CD4-positive, alpha-beta memory T cell (primary cell): ENCODE measurements at regions not wholly inside any gene's neighbourhood (a gene's known extent, or its start where the extent isn't known, plus 50 kb on each side); places are given as distances from the start of the nearest gene placed in this dataset.

Experiments
- CTCF ChIA-PET: fragments of 350-600 bp; sonication (Branson Sonifier 250); formaldehyde crosslinking; loops from one replicate; lab custom pipeline; 2021; ENCODE audit warnings: inconsistent platforms; ENCODE audit not compliant: partially characterized antibody; lab: Charles Lee
- POLR2A ChIA-PET: fragments of 350-600 bp; sonication (Branson Sonifier 250); formaldehyde crosslinking; loops from one replicate; lab custom pipeline; 2021; ENCODE audit not compliant: partially characterized antibody; lab: Charles Lee
- DNase-seq, 5 donors: peaks; one replicate each; pipeline versions ENCODE4 v3.0.0 to v3.0.0-alpha.2; 2020 to 2022; ENCODE audit warnings: mixed read lengths in 1 of 5
- H3K27ac ChIP-seq: one replicate; pipeline ENCODE4 v1.7.0; 2013; ENCODE audit warnings: low read depth, low read length
- H3K27me3 ChIP-seq: 2 replicates; pipeline ENCODE4 v1.7.0; 2013; ENCODE audit warnings: mild to moderate bottlenecking, low read length, moderate library complexity; ENCODE audit not compliant: insufficient read depth
- H3K36me3 ChIP-seq: 2 replicates; pipeline ENCODE4 v1.7.0; 2013; ENCODE audit warnings: mild to moderate bottlenecking, low read length, moderate library complexity; ENCODE audit not compliant: insufficient read depth
- H3K4me1 ChIP-seq: 2 replicates; pipeline ENCODE4 v1.7.0; 2013; ENCODE audit warnings: mild to moderate bottlenecking, low read length, moderate library complexity; ENCODE audit not compliant: insufficient read depth
- H3K4me3 ChIP-seq, 2 donors: one replicate each; pipeline ENCODE4 v1.7.0; 2013; ENCODE audit warnings: low read length in 2 of 2, mild to moderate bottlenecking in 1 of 2
- H3K9me3 ChIP-seq, 2 donors: one replicate each; pipeline ENCODE4 v1.7.0; 2013; ENCODE audit warnings: low read length in 2 of 2, control low read depth in 1 of 2; ENCODE audit not compliant: control insufficient read depth in 1 of 2
- H3K27ac Mint-ChIP-seq, 7 donors: one replicate each; pipeline ENCODE4 v1.8.0; 2020 to 2021; ENCODE audit warnings: mixed read lengths in 7 of 7, mild to moderate bottlenecking in 6 of 7, inconsistent platforms in 3 of 7, moderate library complexity in 3 of 7
- H3K27me3 Mint-ChIP-seq, 2 donors: one replicate each; pipeline ENCODE4 v1.8.0; 2020 to 2021; ENCODE audit warnings: mixed read lengths in 2 of 2
- H3K36me3 Mint-ChIP-seq, 2 donors: one replicate each; pipeline ENCODE4 v1.8.0; 2020 to 2021; ENCODE audit warnings: mixed read lengths in 2 of 2, inconsistent platforms in 1 of 2, mild to moderate bottlenecking in 1 of 2
- H3K4me1 Mint-ChIP-seq, 4 donors: one replicate each; pipeline ENCODE4 v1.8.0; 2020 to 2021; ENCODE audit warnings: mixed read lengths in 4 of 4, mild to moderate bottlenecking in 1 of 4
- H3K4me3 Mint-ChIP-seq, 8 donors: one replicate each; pipeline ENCODE4 v1.8.0; 2020 to 2021; ENCODE audit warnings: mixed read lengths in 8 of 8, mild to moderate bottlenecking in 7 of 8, moderate library complexity in 6 of 8, inconsistent platforms in 3 of 8
- H3K9me3 Mint-ChIP-seq, 8 donors: one replicate each; pipeline ENCODE4 v1.8.0; 2020 to 2021; ENCODE audit warnings: mixed read lengths in 8 of 8, mild to moderate bottlenecking in 5 of 8, inconsistent platforms in 3 of 8, moderate library complexity in 1 of 8
- intact Hi-C: fragments of 100-400 bp; cut with micrococcal nuclease; formaldehyde crosslinking; loops from one replicate; pipeline ENCODE4 v1.15.1; 2023

DNA sequence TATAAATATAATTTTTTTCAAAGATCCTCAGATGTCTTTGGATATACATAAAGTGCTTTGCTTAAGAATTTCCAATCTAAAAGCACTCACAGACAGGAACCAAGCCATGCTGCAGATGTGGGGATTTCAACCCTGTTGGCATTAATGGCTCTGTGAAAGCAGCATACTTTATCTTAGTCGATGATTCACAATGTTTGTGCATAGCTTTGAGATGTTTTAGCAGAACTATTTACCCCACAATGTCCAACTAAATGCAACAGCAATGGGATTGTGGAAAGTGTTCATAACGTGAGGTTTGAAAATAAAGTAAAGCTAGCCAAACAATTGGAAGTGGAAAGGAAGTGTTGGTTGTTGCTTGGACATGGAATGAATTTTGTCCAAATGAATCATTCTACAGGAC, 371.4 kb downstream of the SOX2 start:
- no peaks in the 10 kb centered on the region for H3K4me1 Mint-ChIP-seq
- peaks cover 0 to 2% (median 0%) of the 10 kb centered on the region in 8 donors for H3K9me3 Mint-ChIP-seq
- no peak overlapping the region for H3K4me3 Mint-ChIP-seq
- no peaks in the 10 kb centered on the region for H3K36me3 Mint-ChIP-seq
- Histone ChIP-seq H3K9me3 (no peaks in the 10 kb centered on the region), H3K27me3 (no peaks in the 10 kb centered on the region), H3K4me3 (no peak overlapping the region), H3K4me1 (no peaks in the 10 kb centered on the region), H3K27ac (no peak overlapping the region), H3K36me3 (no peaks in the 10 kb centered on the region)
- no peaks in the 10 kb centered on the region for H3K27me3 Mint-ChIP-seq
- H3K27ac Mint-ChIP-seq: no peak overlapping the region
- CTCF ChIA-PET: no interaction called here
- no peak for DNase-seq
- intact Hi-C loops: no loop called here
- POLR2A ChIA-PET: no interaction called here

DNA sequence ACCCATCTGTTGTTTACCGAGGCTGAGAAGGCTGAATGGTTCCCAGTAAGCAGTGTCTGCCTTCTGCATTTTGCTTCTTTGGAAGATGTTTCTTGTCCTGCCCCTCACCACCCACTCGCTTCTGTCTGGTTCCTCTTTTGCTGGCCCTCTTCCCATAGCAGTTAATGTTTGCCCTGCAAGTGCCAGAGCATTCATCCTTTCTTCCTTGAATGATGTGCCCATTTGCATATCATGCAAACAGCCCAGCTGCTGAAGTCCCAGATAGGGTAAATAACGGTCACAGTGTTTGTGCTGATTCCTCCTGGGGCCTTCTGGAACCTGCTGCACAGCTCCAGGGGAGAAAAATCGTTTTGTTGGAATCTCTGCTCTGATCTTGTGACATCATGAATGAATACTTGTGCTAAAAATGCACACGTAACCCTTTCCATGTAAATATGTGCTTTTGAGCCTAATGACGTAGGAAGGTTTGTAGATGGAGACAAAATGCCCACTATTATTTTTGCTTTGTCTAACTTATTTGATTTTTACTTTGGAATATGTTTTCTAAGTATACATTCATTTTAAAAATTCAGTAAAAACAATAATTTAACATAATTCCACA, 381.0 kb downstream of the SOX2 start:
- ChIA-PET POLR2A (no interaction called here), CTCF (no interaction called here)
- H3K27ac ChIP-seq: no peak overlapping the region
- H3K4me3 ChIP-seq: no peak overlapping the region
- H3K4me1 ChIP-seq: no peaks in the 10 kb centered on the region
- H3K27me3 ChIP-seq: no peaks in the 10 kb centered on the region
- no peaks in the 10 kb centered on the region for H3K36me3 ChIP-seq
- intact Hi-C loops: no loop called here
- H3K27me3 Mint-ChIP-seq: no peaks in the 10 kb centered on the region
- H3K4me1 Mint-ChIP-seq: no peaks in the 10 kb centered on the region
- H3K36me3 Mint-ChIP-seq: no peaks in the 10 kb centered on the region
- H3K4me3 Mint-ChIP-seq: no peak overlapping the region
- H3K9me3 Mint-ChIP-seq: peaks cover 0 to 5% (median 1%) of the 10 kb centered on the region in 8 donors
- H3K9me3 ChIP-seq: no peaks in the 10 kb centered on the region
- H3K27ac Mint-ChIP-seq: no peak overlapping the region
- no peak for DNase-seq

DNA sequence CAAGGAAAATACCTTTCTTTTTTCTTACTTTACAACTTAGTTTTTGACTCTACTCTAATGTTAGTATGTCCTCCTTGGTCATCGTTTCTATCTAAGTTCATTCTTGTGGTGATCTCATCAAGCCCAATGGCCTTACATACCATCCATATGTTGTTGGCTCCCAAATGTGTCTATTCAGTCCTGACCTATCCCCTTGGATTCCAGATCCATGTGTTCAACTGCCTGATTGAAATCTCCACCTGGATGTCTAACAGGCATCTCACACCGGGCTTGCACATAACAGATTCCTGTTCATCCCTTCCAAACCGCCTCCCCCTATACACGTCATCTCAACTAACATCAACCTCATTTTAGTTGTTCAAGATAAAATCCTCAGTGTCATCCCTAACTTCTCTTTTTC, 382.6 kb downstream of the SOX2 start:
- Histone ChIP-seq H3K4me1 (no peaks in the 10 kb centered on the region), H3K4me3 (no peak overlapping the region), H3K36me3 (no peaks in the 10 kb centered on the region), H3K27ac (no peak overlapping the region), H3K9me3 (no peaks in the 10 kb centered on the region), H3K27me3 (no peaks in the 10 kb centered on the region)
- H3K36me3 Mint-ChIP-seq: no peaks in the 10 kb centered on the region
- no peak overlapping the region for H3K4me3 Mint-ChIP-seq
- H3K9me3 Mint-ChIP-seq: peaks cover 0 to 5% (median 0%) of the 10 kb centered on the region in 8 donors
- H3K4me1 Mint-ChIP-seq: no peaks in the 10 kb centered on the region
- POLR2A ChIA-PET: no interaction called here
- H3K27me3 Mint-ChIP-seq: no peaks in the 10 kb centered on the region
- CTCF ChIA-PET: no interaction called here
- no peak for DNase-seq
- no peak overlapping the region for H3K27ac Mint-ChIP-seq
- intact Hi-C loops: no loop called here

DNA sequence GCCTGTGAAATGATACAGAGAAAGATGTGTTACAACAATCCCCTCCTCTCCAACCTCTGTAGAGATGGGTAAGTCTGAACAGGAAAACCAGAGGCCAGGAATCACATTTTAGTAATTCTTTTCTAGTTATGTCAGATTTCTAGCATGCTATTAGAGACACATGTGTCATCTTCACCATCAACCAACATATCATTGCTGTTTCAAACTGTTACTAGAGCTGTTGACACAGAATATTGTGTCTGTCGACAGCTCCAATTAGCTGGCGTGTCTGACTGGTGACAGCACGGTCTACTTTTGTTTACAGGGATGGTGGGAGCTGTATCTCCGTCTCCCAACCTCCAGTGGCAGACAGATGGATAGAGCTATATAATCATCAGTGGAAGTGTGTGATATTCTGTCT, 393.2 kb downstream of the SOX2 start:
- H3K4me3 ChIP-seq: no peak overlapping the region
- H3K27me3 ChIP-seq: no peaks in the 10 kb centered on the region
- no peak overlapping the region for H3K27ac ChIP-seq
- ChIA-PET POLR2A (no interaction called here), CTCF (no interaction called here)
- intact Hi-C loops: no loop called here
- no peaks in the 10 kb centered on the region for H3K9me3 ChIP-seq
- Mint-ChIP-seq H3K4me1 (no peaks in the 10 kb centered on the region), H3K36me3 (no peaks in the 10 kb centered on the region), H3K27ac (no peak overlapping the region), H3K9me3 (peaks cover 3 to 17% (median 5%) of the 10 kb centered on the region in 8 donors), H3K27me3 (peaks cover 0 to 2% of the 10 kb centered on the region in 2 donors), H3K4me3 (no peak overlapping the region)
- no peak for DNase-seq
- no peaks in the 10 kb centered on the region for H3K4me1 ChIP-seq
- H3K36me3 ChIP-seq: no peaks in the 10 kb centered on the region

DNA sequence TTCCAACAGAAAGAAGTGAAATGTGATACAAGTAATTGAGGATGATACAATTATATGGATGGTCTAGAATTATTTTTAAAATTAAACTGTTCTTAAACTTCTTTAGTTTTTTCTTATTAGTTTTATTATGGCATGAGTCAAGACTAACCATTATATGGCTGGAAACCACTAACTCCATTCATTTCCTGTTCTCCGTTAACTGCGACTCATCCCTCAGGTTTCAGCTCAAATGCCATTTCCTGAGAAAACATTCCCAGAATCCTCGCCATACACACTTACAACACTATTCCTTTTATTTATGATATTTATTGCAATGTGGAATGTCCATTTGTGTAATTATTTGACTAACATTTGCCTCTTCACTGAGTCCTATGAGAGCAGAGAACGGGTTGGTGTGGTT, 394.1 kb downstream of the SOX2 start:
- no peaks in the 10 kb centered on the region for H3K36me3 ChIP-seq
- intact Hi-C loops: no loop called here
- ChIA-PET CTCF (no interaction called here), POLR2A (no interaction called here)
- H3K4me3 ChIP-seq: no peak overlapping the region
- no peaks in the 10 kb centered on the region for H3K27me3 ChIP-seq
- Mint-ChIP-seq H3K9me3 (peaks cover 3 to 15% (median 5%) of the 10 kb centered on the region in 8 donors), H3K4me3 (no peak overlapping the region), H3K27ac (no peak overlapping the region), H3K4me1 (no peaks in the 10 kb centered on the region), H3K36me3 (no peaks in the 10 kb centered on the region), H3K27me3 (peaks cover 0 to 2% of the 10 kb centered on the region in 2 donors)
- no peak for DNase-seq
- no peak overlapping the region for H3K27ac ChIP-seq
- no peaks in the 10 kb centered on the region for H3K9me3 ChIP-seq
- no peaks in the 10 kb centered on the region for H3K4me1 ChIP-seq

DNA sequence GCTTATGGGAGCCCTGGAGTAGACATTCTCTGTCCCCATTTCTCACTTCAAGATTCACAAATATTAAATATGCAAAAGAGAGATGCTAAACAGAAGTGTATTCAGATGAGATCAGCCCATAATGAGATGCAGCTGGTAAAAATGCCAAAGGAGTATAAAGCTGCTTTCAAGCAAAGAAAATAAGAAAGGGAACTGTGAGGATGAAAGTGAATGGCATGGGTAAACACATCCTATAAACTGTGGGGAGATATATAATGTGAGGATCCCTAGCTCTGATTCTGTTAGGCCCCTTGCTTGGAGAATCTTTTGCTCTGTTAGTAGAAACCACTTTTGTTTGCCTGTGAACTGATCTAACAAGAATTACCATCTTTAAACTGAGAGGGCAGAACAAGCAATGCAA, 396.6 kb downstream of the SOX2 start:
- CTCF ChIA-PET: no interaction called here
- POLR2A ChIA-PET: no interaction called here
- Mint-ChIP-seq H3K36me3 (no peaks in the 10 kb centered on the region), H3K27me3 (no peaks in the 10 kb centered on the region), H3K9me3 (peaks cover 0 to 15% (median 4%) of the 10 kb centered on the region in 8 donors), H3K4me1 (no peaks in the 10 kb centered on the region), H3K27ac (no peak overlapping the region), H3K4me3 (no peak overlapping the region)
- intact Hi-C loops: no loop called here
- no peak for DNase-seq
- Histone ChIP-seq H3K9me3 (no peaks in the 10 kb centered on the region), H3K27me3 (no peaks in the 10 kb centered on the region), H3K27ac (no peak overlapping the region), H3K4me1 (no peaks in the 10 kb centered on the region), H3K4me3 (no peak overlapping the region), H3K36me3 (no peaks in the 10 kb centered on the region)

DNA sequence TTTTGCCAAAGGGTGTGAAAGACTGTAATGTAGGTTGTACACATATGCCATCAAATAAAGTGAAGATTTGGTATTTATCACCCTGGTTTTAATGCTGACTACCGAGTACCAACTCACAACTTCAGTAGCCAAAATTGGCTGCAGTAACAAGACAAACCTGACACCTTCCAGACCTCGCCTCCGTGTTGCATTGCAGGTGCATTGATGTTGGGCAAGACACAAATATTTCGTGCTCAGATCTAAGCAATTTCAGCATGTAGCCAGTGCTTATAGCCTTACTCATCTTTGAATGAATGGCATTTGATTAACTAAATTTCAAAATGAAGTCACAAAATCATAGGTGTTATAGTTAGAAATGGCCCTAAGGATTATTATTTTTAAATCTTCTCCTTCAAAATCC, 400.2 kb downstream of the SOX2 start:
- intact Hi-C loops: no loop called here
- peaks cover 0 to 15% (median 3%) of the 10 kb centered on the region in 8 donors for H3K9me3 Mint-ChIP-seq
- no peaks in the 10 kb centered on the region for H3K9me3 ChIP-seq
- CTCF ChIA-PET: no interaction called here
- H3K4me3 ChIP-seq: no peak overlapping the region
- no peaks in the 10 kb centered on the region for H3K27me3 ChIP-seq
- H3K4me1 Mint-ChIP-seq: no peaks in the 10 kb centered on the region
- no peak for DNase-seq
- no peaks in the 10 kb centered on the region for H3K4me1 ChIP-seq
- H3K27me3 Mint-ChIP-seq: no peaks in the 10 kb centered on the region
- H3K27ac Mint-ChIP-seq: no peak overlapping the region
- H3K27ac ChIP-seq: no peak overlapping the region
- no peaks in the 10 kb centered on the region for H3K36me3 Mint-ChIP-seq
- POLR2A ChIA-PET: no interaction called here
- no peaks in the 10 kb centered on the region for H3K36me3 ChIP-seq
- H3K4me3 Mint-ChIP-seq: no peak overlapping the region
